ENCODE measurements at regions not wholly inside any gene's neighbourhood (a gene's known extent, or its start where the extent isn't known, plus 50 kb on each side); places are given as distances from the start of the nearest gene placed in this dataset.

DNA sequence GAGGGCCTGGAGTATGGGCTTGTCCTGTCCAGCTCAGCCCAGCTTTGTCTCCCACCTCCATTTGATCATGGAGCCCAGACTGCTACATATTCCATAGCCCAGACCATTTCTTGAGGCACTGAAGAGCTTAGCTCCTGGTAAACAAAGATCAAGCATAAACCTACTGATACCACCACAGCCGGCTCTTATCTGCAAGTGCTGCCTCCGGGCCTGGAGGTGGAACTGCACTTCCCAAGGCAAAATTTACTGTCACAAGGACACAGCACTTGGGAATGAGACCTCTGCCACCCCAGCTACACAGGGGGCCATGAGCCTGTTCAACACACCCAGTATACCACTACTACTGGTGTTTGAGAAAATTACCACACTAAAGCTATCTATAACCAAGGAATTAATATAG is 53.7 kb upstream of the PLSCR5 start:
- no peak for TF ChIP-seq POLR2AphosphoS5 (IDR thresholded peaks at IDR 0.05; ENCODE audit: low read depth, low read length)
- TF ChIP-seq POLR2A (IDR thresholded peaks at IDR 0.05; ENCODE audit: low read depth, low read length) = no peak
- no peak for TF ChIP-seq POU2F2 (IDR thresholded peaks at IDR 0.05; ENCODE audit: low read depth, low read length)
- TF ChIP-seq TAF1 (IDR thresholded peaks at IDR 0.05; ENCODE audit: low read depth, low read length) = no peak

Measured in GM12891 (cell line).